ENCODE measurements at regions not wholly inside any gene's neighbourhood (a gene's known extent, or its start where the extent isn't known, plus 50 kb on each side); places are given as distances from the start of the nearest gene placed in this dataset.

- TF ChIP-seq CTCF (IDR thresholded peaks at IDR 0.05) (no peak), POLR2A (IDR thresholded peaks at IDR 0.05) (no peak)
Observed at GRCh38 chrX:110563282-110563681, 204.6 kb downstream of the RTL9 start.

Data from body of pancreas (tissue), 4 donors.